ENCODE measurements at regions not wholly inside any gene's neighbourhood (a gene's known extent, or its start where the extent isn't known, plus 50 kb on each side); places are given as distances from the start of the nearest gene placed in this dataset.

DNA sequence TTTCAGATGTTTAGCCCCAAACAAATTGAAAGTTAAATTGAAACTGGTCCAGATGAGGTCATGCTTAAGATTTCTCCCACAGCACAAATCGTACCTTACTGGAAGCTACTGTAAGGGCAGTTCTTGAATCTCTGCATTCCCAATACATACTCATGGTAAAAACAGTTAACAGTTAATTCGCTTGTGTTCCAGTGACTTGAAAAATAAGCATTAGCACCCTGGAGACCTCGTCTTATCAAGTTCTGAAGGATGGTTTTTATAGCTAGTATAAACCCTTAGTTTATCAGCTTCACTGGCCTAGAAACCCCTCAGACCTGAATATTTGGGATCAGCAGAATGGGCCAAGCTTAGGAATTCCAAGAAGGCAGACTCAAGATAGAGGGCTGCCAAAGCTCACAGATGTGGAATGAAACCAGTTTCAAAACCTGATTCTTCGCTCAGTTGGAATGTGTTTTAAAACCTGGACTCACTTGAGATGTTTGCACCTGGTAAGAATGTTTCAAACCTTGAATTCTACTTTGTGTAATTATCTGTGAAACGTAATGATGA is 103.6 kb downstream of the C9orf152 start:
- Mint-ChIP-seq H3K9me3 (no peaks in the 10 kb centered on the region), H3K4me3 (no peak overlapping the region), H3K4me1 (peaks cover 72% of the 10 kb centered on the region), H3K27me3 (ENCODE audit: low read depth) (no peaks in the 10 kb centered on the region), H3K36me3 (ENCODE audit: low read depth) (no peaks in the 10 kb centered on the region), H3K27ac (peak overlapping the region; percentile 23 to 78 (median 72))
- no peak for TF ChIP-seq CTCF (IDR thresholded peaks at IDR 0.05; ENCODE audit: unreplicated experiment in 3 of 3)

GRCh38 chr9:110105107-110105506 is 102.9 kb downstream of the C9orf152 start:
- TF ChIP-seq CTCF (IDR thresholded peaks at IDR 0.05; ENCODE audit: unreplicated experiment in 3 of 3), result no peak
- Mint-ChIP-seq H3K4me3 (no peak overlapping the region), H3K27me3 (ENCODE audit: low read depth) (no peaks in the 10 kb centered on the region), H3K9me3 (no peaks in the 10 kb centered on the region), H3K4me1 (peaks cover 71% of the 10 kb centered on the region), H3K27ac (peak overlapping the region; percentile 30 to 78 (median 72)), H3K36me3 (ENCODE audit: low read depth) (no peaks in the 10 kb centered on the region)

DNA sequence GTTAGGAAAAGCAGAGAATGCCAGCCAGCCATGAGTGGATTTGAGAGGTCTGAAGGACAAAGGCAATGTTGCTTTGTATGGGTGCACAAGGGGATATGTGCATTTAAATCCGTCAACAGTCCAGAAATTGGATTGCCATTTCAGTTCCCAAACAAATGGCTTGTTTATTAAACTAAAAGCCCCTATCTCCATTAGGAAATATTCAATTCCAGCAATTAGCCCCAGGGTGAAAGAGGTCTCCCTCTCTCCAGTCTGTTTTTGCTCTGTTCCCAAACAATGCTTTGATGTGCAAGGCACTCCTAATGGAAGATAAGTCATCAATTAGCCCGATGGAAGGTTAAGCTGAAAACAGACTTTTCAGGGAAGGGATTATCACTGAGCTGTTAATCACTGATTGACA is 101.3 kb downstream of the C9orf152 start:
- peak overlapping the region in 2 of 3 experiments; percentile 30 to 55 for H3K27ac Mint-ChIP-seq
- H3K36me3 Mint-ChIP-seq (ENCODE audit: low read depth), result no peaks in the 10 kb centered on the region
- peaks cover 56% of the 10 kb centered on the region for H3K4me1 Mint-ChIP-seq
- H3K27me3 Mint-ChIP-seq (ENCODE audit: low read depth), result no peaks in the 10 kb centered on the region
- H3K4me3 Mint-ChIP-seq, result no peak overlapping the region
- no peaks in the 10 kb centered on the region for H3K9me3 Mint-ChIP-seq
- no peak for TF ChIP-seq CTCF (IDR thresholded peaks at IDR 0.05; ENCODE audit: unreplicated experiment in 3 of 3)

DNA sequence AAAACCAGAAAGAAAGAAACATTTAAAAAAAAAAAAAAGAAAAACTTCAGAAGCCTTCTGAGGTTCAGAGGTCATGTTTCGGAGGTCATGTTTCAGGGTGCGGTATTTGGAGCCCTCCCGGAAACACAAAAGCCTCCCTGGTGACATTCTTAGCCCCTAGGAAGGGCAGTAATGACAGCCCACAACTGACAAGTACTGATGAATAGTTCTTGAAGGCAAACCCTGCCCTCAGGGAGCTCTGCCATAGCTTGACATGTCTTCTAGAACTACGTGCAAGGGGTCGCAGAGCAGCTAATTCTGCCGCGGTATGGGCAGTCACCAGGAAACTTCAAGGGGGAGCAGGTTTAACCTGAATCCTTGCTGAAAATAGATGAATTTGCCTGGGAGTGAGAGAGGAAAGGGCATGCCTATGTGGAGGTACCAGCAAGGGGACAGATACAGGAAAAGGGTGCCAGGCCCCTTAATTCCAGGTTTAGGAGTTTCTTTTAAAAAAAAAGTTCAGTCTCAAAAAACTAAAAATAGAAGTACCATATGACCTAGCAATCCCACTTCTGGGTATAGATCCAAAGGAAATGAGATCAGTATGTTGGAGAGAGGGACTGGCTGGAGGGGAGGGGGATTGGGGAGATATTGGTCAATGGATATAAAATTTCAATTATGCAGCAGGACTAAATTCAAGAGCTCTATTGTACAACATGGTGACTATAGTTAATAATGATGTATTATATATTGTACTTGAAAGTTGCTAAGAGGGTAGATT is 98.4 kb downstream of the C9orf152 start:
- H3K4me3 Mint-ChIP-seq, result no peak overlapping the region
- H3K27me3 Mint-ChIP-seq (ENCODE audit: low read depth), result no peaks in the 10 kb centered on the region
- peak overlapping the region in 1 of 3 experiments; percentile 41 for H3K27ac Mint-ChIP-seq
- no peaks in the 10 kb centered on the region for H3K36me3 Mint-ChIP-seq (ENCODE audit: low read depth)
- H3K4me1 Mint-ChIP-seq, result peaks cover 34% of the 10 kb centered on the region
- no peak for TF ChIP-seq CTCF (IDR thresholded peaks at IDR 0.05; ENCODE audit: unreplicated experiment in 3 of 3)
- no peaks in the 10 kb centered on the region for H3K9me3 Mint-ChIP-seq

GRCh38 chr9:110110154-110110553 is 97.8 kb downstream of the C9orf152 start:
- H3K36me3 Mint-ChIP-seq (ENCODE audit: low read depth), result no peaks in the 10 kb centered on the region
- TF ChIP-seq CTCF (IDR thresholded peaks at IDR 0.05; ENCODE audit: unreplicated experiment in 3 of 3), result no peak
- no peak overlapping the region for H3K27ac Mint-ChIP-seq
- H3K27me3 Mint-ChIP-seq (ENCODE audit: low read depth), result no peaks in the 10 kb centered on the region
- no peaks in the 10 kb centered on the region for H3K9me3 Mint-ChIP-seq
- peaks cover 34% of the 10 kb centered on the region for H3K4me1 Mint-ChIP-seq
- no peak overlapping the region for H3K4me3 Mint-ChIP-seq

- no peak overlapping the region for H3K27ac Mint-ChIP-seq
These were observed 96.1 kb downstream of the C9orf152 start for GRCh38 chr9:110111868-110112267.

More at GRCh38 chr9:110111868-110112267, 96.1 kb downstream of the C9orf152 start:
- Mint-ChIP-seq H3K27me3 (ENCODE audit: low read depth) (no peaks in the 10 kb centered on the region), H3K9me3 (no peaks in the 10 kb centered on the region), H3K36me3 (ENCODE audit: low read depth) (no peaks in the 10 kb centered on the region), H3K4me3 (no peak overlapping the region), H3K4me1 (peaks cover 37% of the 10 kb centered on the region)
- no peak for TF ChIP-seq CTCF (IDR thresholded peaks at IDR 0.05; ENCODE audit: unreplicated experiment in 3 of 3)
